ENCODE measurements at regions not wholly inside any gene's neighbourhood (a gene's known extent, or its start where the extent isn't known, plus 50 kb on each side); places are given as distances from the start of the nearest gene placed in this dataset.
"Not testable (repeated sequence)": the region's sequence is repeated elsewhere in the genome, so short reads cannot be mapped to it uniquely, and the experiment has no call there.

- Histone ChIP-seq H3K27ac (ENCODE audit: low read length) (no peak overlapping the region), H3K36me3 (ENCODE audit: control insufficient read depth, insufficient read depth, low read length) (no peaks in the 10 kb centered on the region), H3K4me3 (ENCODE audit: low read depth in 2 of 2, low read length in 2 of 2) (no peak overlapping the region), H3K9me3 (ENCODE audit: control insufficient read depth, insufficient read depth, low read depth, low read length) (peaks cover 2% of the 10 kb centered on the region; the same call in 1 of the 2 replicates), H3K4me1 (ENCODE audit: control insufficient read depth, insufficient read depth, low read length) (no peaks in the 10 kb centered on the region), H3K27me3 (ENCODE audit: control insufficient read depth, insufficient read depth, low read length) (no peaks in the 10 kb centered on the region)
- in situ Hi-C loops (cut with HindIII; ENCODE audit: low pct_unique_long_range_greater_than_20kb, low sequenced_read_pairs): no loop called here
- POLR2A ChIA-PET: no interaction called here
- CTCF ChIA-PET: interaction anchor here (0.6 kb wide), 1 partner anchor 83 kb away, joined by 3 read pairs; no protein-coding TSS in a partner anchor
- intact Hi-C loops (cut with micrococcal nuclease; ENCODE audit: unreplicated experiment): no loop called here
- no TSS peak for BruUV-seq (replicated peaks)
- no peak for TF ChIP-seq POLR2AphosphoS5 (IDR thresholded peaks at IDR 0.05; ENCODE audit: low read depth, low read length)
- TF ChIP-seq CTCF (IDR thresholded peaks at IDR 0.05): no peak
- no peak for TF ChIP-seq REST (IDR thresholded peaks at IDR 0.05; ENCODE audit: insufficient read depth in 1 of 2, low read depth in 2 of 2, low read length in 1 of 2)
- no peak for TF ChIP-seq TCF7L2 (IDR thresholded peaks at IDR 0.05; ENCODE audit: low read depth, low read length)
- TF ChIP-seq SIN3A (IDR thresholded peaks at IDR 0.05; ENCODE audit: borderline replicate concordance, insufficient read depth, low read depth, low read length): no peak
- DNase-seq (ENCODE audit: low read depth, low spot score): no peak
- ATAC-seq: no peak
Observed at GRCh38 chr1:226461087-226461486, 53.2 kb upstream of the PARP1 start.

GRCh38 chr1:226463925-226464586 is 56.2 kb upstream of the PARP1 start:
- intact Hi-C loops (cut with micrococcal nuclease; ENCODE audit: unreplicated experiment): no loop called here
- H3K4me3 ChIP-seq (ENCODE audit: low read depth in 2 of 2, low read length in 2 of 2): no peak overlapping the region
- TF ChIP-seq CTCF (IDR thresholded peaks at IDR 0.05) (no peak), POLR2AphosphoS5 (IDR thresholded peaks at IDR 0.05; ENCODE audit: low read depth, low read length) (no peak), REST (IDR thresholded peaks at IDR 0.05; ENCODE audit: insufficient read depth in 1 of 2, low read depth in 2 of 2, low read length in 1 of 2) (no peak), TCF7L2 (IDR thresholded peaks at IDR 0.05; ENCODE audit: low read depth, low read length) (no peak), SIN3A (IDR thresholded peaks at IDR 0.05; ENCODE audit: borderline replicate concordance, insufficient read depth, low read depth, low read length) (no peak)
- no peak for ATAC-seq
- BruUV-seq (replicated peaks): no TSS peak
- DNase-seq (ENCODE audit: low read depth, low spot score): no peak
- H3K9me3 ChIP-seq (ENCODE audit: control insufficient read depth, insufficient read depth, low read depth, low read length): peaks cover 2% of the 10 kb centered on the region; the same call in 1 of the 2 replicates
- H3K36me3 ChIP-seq (ENCODE audit: control insufficient read depth, insufficient read depth, low read length): no peaks in the 10 kb centered on the region
- POLR2A ChIA-PET: no interaction called here
- in situ Hi-C loops (cut with HindIII; ENCODE audit: low pct_unique_long_range_greater_than_20kb, low sequenced_read_pairs): no loop called here
- CTCF ChIA-PET: no interaction called here
- no peaks in the 10 kb centered on the region for H3K4me1 ChIP-seq (ENCODE audit: control insufficient read depth, insufficient read depth, low read length)
- H3K27ac ChIP-seq (ENCODE audit: low read length): no peak overlapping the region
- H3K27me3 ChIP-seq (ENCODE audit: control insufficient read depth, insufficient read depth, low read length): no peaks in the 10 kb centered on the region

- CTCF ChIA-PET; H3K27me3 ChIP-seq (ENCODE audit: control insufficient read depth, insufficient read depth, low read length); ATAC-seq; intact Hi-C loops (cut with micrococcal nuclease; ENCODE audit: unreplicated experiment); H3K27ac ChIP-seq (ENCODE audit: low read length); H3K4me1 ChIP-seq (ENCODE audit: control insufficient read depth, insufficient read depth, low read length); H3K4me3 ChIP-seq (ENCODE audit: low read depth in 2 of 2, low read length in 2 of 2); H3K36me3 ChIP-seq (ENCODE audit: control insufficient read depth, insufficient read depth, low read length); H3K9me3 ChIP-seq (ENCODE audit: control insufficient read depth, insufficient read depth, low read depth, low read length); POLR2A ChIA-PET; in situ Hi-C loops (cut with HindIII; ENCODE audit: low pct_unique_long_range_greater_than_20kb, low sequenced_read_pairs); BruUV-seq (replicated peaks); DNase-seq (ENCODE audit: low read depth, low spot score): not testable (repeated sequence)
Observed at GRCh38 chr1:226464587-226464971, 56.7 kb upstream of the PARP1 start.

All from Panc1 (cell line).